OCI-LY3 (cell line): ENCODE measurements at regions not wholly inside any gene's neighbourhood (a gene's known extent, or its start where the extent isn't known, plus 50 kb on each side); places are given as distances from the start of the nearest gene placed in this dataset.
"Not testable (repeated sequence)": the region's sequence is repeated elsewhere in the genome, so short reads cannot be mapped to it uniquely, and the experiment has no call there.

Experiments used
- H2AFZ ChIP-seq: fragments of 200-600, 300-600 bp; shearing (Covaris generic); 2 replicates; pipeline ENCODE4 v1.6.0; 2014; ENCODE audit warnings: antibody characterized with exemption, low read depth, low read length
- H3K27ac ChIP-seq: fragments of 200-600, 300-600 bp; sonication (generic); 2 replicates; pipeline ENCODE4 v1.5.1; 2014; ENCODE audit warnings: mild to moderate bottlenecking, low read length, moderate library complexity, mixed read lengths
- H3K27me3 ChIP-seq: fragments of 200-600, 300-600 bp; sonication (generic); 2 replicates; pipeline ENCODE4 v1.6.1; 2014; ENCODE audit warnings: low read depth, low read length, mixed read lengths
- H3K36me3 ChIP-seq: fragments of 200-600, 300-600 bp; sonication (generic); replicated peaks from 2 replicates; pipeline ENCODE3; 2014; ENCODE audit warnings: low read depth, low read length, mixed read lengths
- H3K4me1 ChIP-seq: fragments of 300-600, 200-600 bp; sonication (generic); 2 replicates; pipeline ENCODE4 v1.6.1; 2014; ENCODE audit warnings: low read length, mixed read lengths
- H3K4me2 ChIP-seq: fragments of 200-600, 300-600 bp; sonication (generic); 2 replicates; pipeline ENCODE4 v1.6.1; 2014; ENCODE audit warnings: low read length, mixed read lengths
- H3K4me3 ChIP-seq: fragments of 300-600, 200-600 bp; sonication (generic); 2 replicates; pipeline ENCODE4 v1.5.1; 2014; ENCODE audit warnings: antibody characterized with exemption, mild to moderate bottlenecking, low read length, moderate library complexity
- H3K79me2 ChIP-seq: fragments of 300-600, 200-600 bp; shearing (Covaris generic); 2 replicates; pipeline ENCODE4 v1.6.1; 2014; ENCODE audit warnings: mild to moderate bottlenecking, low read length, mixed read lengths
- H3K9ac ChIP-seq: fragments of 300-600, 200-600 bp; shearing (Covaris generic); 2 replicates; pipeline ENCODE4 v1.6.0; 2014; ENCODE audit warnings: mild to moderate bottlenecking, low read length, moderate library complexity
- H3K9me3 ChIP-seq: fragments of 200-600, 300-600 bp; shearing (Covaris generic); 2 replicates; pipeline ENCODE4 v1.6.1; 2014; ENCODE audit warnings: low read length, mixed read lengths; ENCODE audit not compliant: insufficient read depth
- H4K20me1 ChIP-seq: fragments of 200-600, 300-600 bp; sonication (generic); 2 replicates; pipeline ENCODE4 v1.6.1; 2016; ENCODE audit warnings: low read length, mixed read lengths; ENCODE audit not compliant: insufficient read depth
- EZH2phosphoT487 ChIP-seq: fragments of 200-600 bp; shearing (Covaris generic); IDR thresholded peaks from 2 replicates; pipeline ENCODE4 v1.6.1; 2018; ENCODE audit warnings: antibody characterized with exemption, mixed run types, low read depth
- TF ChIP-seq, protein P1 (sequence below): fragments of 200-600, 300-600 bp; sonication (generic); IDR thresholded peaks from 2 replicates; pipeline ENCODE4 v1.5.1; 2014; ENCODE audit warnings: antibody characterized with exemption, low read length, low read depth

DNA sequence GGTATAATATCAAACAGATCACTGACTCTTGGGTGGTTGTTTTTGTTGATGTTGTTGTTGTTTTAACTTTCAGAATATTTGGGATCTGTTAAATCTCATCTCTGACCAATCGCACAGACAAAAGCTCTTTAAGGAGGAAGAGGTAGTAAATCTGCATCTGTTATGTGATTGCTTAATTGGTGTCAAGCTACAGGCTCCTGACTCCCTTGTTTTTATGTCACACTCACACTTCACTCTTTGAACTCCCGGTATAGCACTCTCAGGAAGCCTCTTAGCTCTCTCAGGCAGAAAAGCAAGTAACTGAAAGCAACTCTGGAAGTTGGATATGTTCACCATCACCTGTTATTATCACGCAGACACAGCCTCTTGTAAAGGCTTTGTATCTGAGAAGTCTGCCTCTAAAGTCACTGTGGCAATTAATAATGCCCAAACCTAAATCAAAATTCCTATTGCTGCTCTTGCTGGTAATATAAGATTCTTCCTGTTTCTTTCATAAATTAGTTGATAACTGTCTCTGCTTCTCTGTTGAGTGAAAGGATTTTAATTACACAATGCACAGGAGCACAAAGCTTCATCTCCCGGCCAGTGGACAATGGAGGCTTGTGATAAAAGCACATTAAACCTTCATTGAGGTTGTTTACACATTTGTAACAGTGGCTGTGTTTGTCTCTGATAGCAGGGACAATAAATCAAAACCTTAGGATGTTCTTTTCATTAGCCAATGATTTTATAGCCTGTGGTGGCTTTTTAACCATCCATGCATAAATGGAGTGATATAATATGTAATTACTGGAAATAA, 576.7 kb downstream of the MFSD1 start:
- TF ChIP-seq, protein P1, sequence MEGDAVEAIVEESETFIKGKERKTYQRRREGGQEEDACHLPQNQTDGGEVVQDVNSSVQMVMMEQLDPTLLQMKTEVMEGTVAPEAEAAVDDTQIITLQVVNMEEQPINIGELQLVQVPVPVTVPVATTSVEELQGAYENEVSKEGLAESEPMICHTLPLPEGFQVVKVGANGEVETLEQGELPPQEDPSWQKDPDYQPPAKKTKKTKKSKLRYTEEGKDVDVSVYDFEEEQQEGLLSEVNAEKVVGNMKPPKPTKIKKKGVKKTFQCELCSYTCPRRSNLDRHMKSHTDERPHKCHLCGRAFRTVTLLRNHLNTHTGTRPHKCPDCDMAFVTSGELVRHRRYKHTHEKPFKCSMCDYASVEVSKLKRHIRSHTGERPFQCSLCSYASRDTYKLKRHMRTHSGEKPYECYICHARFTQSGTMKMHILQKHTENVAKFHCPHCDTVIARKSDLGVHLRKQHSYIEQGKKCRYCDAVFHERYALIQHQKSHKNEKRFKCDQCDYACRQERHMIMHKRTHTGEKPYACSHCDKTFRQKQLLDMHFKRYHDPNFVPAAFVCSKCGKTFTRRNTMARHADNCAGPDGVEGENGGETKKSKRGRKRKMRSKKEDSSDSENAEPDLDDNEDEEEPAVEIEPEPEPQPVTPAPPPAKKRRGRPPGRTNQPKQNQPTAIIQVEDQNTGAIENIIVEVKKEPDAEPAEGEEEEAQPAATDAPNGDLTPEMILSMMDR = no peak
- TF ChIP-seq EZH2phosphoT487 = no peak
- Histone ChIP-seq H3K27me3 (no peaks in the 10 kb centered on the region), H3K4me3 (no peak overlapping the region)

DNA sequence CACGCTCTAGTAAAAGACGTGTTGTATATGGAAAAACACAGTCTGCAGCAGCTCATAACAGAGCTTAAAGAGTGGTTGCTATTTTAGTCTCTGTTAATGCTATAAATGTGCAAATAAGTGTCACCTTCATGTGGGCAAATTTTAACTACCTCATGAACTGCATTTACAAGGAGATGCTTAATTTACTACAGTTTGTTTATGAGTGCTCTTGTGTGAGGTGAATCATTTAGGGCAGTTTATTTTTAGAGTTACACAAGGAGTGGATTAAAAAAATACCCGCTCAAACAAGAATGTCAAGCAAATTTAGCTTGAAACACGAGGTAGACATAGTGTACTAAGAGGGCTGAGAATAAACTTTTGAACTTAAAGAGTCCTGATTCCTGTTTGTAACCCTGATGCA, 579.0 kb downstream of the MFSD1 start:
- Histone ChIP-seq H3K79me2 (no peaks in the 10 kb centered on the region), H3K4me2 (no peak overlapping the region), H3K4me3 (no peak overlapping the region), H4K20me1 (no peaks in the 10 kb centered on the region), H3K9ac (no peak overlapping the region), H2AFZ (no peak overlapping the region), H3K4me1 (no peaks in the 10 kb centered on the region), H3K27me3 (no peaks in the 10 kb centered on the region), H3K9me3 (no peaks in the 10 kb centered on the region), H3K36me3 (no peaks in the 10 kb centered on the region), H3K27ac (no peak overlapping the region)
- TF ChIP-seq, protein P1 = no peak
- no peak for TF ChIP-seq EZH2phosphoT487

More for the DNA sequence above, 576.7 kb downstream of the MFSD1 start:
- Histone ChIP-seq H3K9ac (no peak overlapping the region), H3K4me1 (no peaks in the 10 kb centered on the region), H3K36me3 (no peaks in the 10 kb centered on the region), H3K4me2 (no peak overlapping the region), H3K79me2 (no peaks in the 10 kb centered on the region), H2AFZ (no peak overlapping the region), H3K27ac (no peak overlapping the region), H3K9me3 (no peaks in the 10 kb centered on the region), H4K20me1 (no peaks in the 10 kb centered on the region)

DNA sequence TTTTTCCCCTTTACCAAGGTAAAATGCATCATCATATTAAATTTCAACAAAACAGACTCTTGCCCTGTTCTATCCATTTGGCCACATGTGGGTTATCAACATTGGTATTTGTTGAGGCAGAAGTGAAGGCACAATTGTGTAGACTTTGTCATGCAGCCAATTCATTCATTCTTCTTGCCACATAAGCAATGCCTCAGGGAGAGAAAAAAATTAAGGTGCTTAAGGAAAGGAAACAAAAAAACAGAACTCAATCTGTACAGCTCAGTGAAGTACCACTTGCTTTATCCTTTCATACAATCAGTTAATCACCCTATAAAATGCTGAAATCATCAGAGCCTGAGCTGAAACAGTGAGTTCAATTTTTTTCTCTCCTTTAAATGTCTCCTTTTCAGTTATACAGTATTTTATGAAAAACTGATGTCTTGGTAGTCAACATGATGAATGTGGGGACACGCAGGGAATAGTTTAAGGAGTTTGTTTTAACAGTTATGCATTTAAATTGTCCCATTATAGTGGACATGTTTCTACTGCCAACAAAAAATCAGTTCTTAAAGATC, 588.9 kb downstream of the MFSD1 start:
- Histone ChIP-seq H2AFZ (no peak overlapping the region), H3K9ac (no peak overlapping the region), H3K4me2 (no peak overlapping the region), H3K4me1 (no peaks in the 10 kb centered on the region), H4K20me1 (no peaks in the 10 kb centered on the region), H3K27me3 (no peaks in the 10 kb centered on the region), H3K36me3 (no peaks in the 10 kb centered on the region), H3K4me3 (no peak overlapping the region), H3K79me2 (no peaks in the 10 kb centered on the region), H3K27ac (no peak overlapping the region), H3K9me3 (no peaks in the 10 kb centered on the region)
- TF ChIP-seq EZH2phosphoT487 = no peak
- TF ChIP-seq, protein P1 = no peak

DNA sequence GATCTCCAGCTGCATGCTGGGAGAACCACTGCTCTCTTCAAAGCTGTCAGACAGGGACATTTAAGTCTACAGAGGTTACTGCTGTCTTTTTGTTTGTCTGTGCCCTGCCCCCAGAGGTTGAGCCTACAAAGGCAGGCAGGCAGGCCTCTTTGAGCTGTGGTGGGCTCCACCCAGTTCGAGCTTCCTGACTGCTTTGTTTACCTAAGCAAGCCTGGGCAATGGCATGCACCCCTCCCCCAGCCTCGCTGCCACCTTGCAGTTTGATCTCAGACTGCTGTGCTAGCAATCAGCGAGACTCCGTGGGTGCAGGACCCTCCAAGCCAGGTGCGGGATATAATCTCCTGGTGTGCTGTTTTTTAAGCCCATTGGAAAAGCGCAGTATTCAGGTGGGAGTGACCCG, 591.0 kb upstream of the IL12A start:
- not testable (repeated sequence) for H3K4me2 ChIP-seq

More for the DNA sequence above, 591.0 kb upstream of the IL12A start:
- not testable (repeated sequence) for H3K9ac ChIP-seq, H3K9me3 ChIP-seq, H4K20me1 ChIP-seq, H3K79me2 ChIP-seq, H3K4me1 ChIP-seq, H2AFZ ChIP-seq, H3K4me3 ChIP-seq, H3K36me3 ChIP-seq, H3K27ac ChIP-seq, H3K27me3 ChIP-seq
